K562 (cell line): ENCODE measurements at regions not wholly inside any gene's neighbourhood (a gene's known extent, or its start where the extent isn't known, plus 50 kb on each side); places are given as distances from the start of the nearest gene placed in this dataset.

Experiments
- DNMT1 ChIP-seq: fragments of 450-650 bp; IDR thresholded peaks from 2 replicates; pipeline ENCODE4 v1.6.1; 2016; ENCODE audit warnings: antibody characterized with exemption, mild to moderate bottlenecking
- ERF ChIP-seq: fragments of 450-650 bp; formaldehyde crosslinking; IDR thresholded peaks from 2 replicates; pipeline ENCODE4 v1.4.0; 2020; ENCODE audit warnings: mild to moderate bottlenecking, mixed read lengths
- FOXA1 ChIP-seq: fragments of 450-650 bp; IDR thresholded peaks from 2 replicates; pipeline ENCODE4 v1.6.1; 2016; ENCODE audit warnings: mild to moderate bottlenecking, borderline replicate concordance
- NR2C2 ChIP-seq, 2 experiments: fragments of 200-800 bp in 1 of 2; sonication (Bioruptor generic) in 1 of 2; sonication (generic) in 1 of 2; formaldehyde crosslinking in 1 of 2; IDR thresholded peaks; 2 replicates each; pipeline versions ENCODE4 v1.6.1 to v1.8.0; 2016 to 2022; ENCODE audit warnings: mild to moderate bottlenecking in 1 of 2, missing compliant biosample characterization in 1 of 2, missing genetic modification characterization in 1 of 2, missing genetic modification reagents in 1 of 2
- ZNF184 ChIP-seq: sonication (generic); formaldehyde crosslinking; IDR thresholded peaks from 2 replicates; pipeline ENCODE4 v1.5.0; 2020; ENCODE audit warnings: missing genetic modification reagents
- TF ChIP-seq, protein P1 (sequence below): IDR thresholded peaks from 2 replicates; pipeline ENCODE4 v1.6.1; 2011; ENCODE audit not compliant: insufficient read length; ENCODE audit errors: extremely low read depth
- TF ChIP-seq, protein P2 (sequence below): sonication (generic); formaldehyde crosslinking; IDR thresholded peaks from 2 replicates; pipeline ENCODE4 v1.8.1; 2023; ENCODE audit warnings: mild to moderate bottlenecking, missing genetic modification reagents, moderate library complexity

DNA sequence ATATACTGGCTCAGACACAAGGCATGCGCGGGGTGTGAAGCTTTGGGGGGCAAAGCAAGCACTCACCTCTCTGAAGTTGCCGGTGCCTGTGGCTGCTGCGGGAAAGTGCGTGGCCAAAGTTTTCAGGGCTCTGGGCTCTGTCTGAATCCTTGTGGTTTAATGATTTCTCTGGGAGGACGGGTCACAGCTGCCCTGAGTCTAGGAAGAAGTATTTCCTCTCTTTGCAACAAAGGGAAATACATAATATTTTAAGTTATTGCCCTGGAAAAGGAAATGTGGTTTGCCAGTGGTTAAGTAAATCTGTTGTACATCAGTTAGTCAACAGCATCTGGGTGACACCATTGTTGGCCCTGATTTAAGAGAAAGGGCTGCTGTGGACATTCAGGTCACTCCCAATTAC is 56.7 kb upstream of the ZDBF2 start:
- no peak for TF ChIP-seq FOXA1
- TF ChIP-seq NR2C2 (CRISPR knock-in tag; IDR thresholded peaks at IDR 0.05) = no peak
- TF ChIP-seq NR2C2 (tag; IDR thresholded peaks at IDR 0.05) = no peak
- TF ChIP-seq, protein P1, sequence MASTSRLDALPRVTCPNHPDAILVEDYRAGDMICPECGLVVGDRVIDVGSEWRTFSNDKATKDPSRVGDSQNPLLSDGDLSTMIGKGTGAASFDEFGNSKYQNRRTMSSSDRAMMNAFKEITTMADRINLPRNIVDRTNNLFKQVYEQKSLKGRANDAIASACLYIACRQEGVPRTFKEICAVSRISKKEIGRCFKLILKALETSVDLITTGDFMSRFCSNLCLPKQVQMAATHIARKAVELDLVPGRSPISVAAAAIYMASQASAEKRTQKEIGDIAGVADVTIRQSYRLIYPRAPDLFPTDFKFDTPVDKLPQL = no peak
- TF ChIP-seq ZNF184 (CRISPR knock-in tag) = no peak
- TF ChIP-seq DNMT1 = no peak
- no peak for TF ChIP-seq ERF
- TF ChIP-seq, protein P2, sequence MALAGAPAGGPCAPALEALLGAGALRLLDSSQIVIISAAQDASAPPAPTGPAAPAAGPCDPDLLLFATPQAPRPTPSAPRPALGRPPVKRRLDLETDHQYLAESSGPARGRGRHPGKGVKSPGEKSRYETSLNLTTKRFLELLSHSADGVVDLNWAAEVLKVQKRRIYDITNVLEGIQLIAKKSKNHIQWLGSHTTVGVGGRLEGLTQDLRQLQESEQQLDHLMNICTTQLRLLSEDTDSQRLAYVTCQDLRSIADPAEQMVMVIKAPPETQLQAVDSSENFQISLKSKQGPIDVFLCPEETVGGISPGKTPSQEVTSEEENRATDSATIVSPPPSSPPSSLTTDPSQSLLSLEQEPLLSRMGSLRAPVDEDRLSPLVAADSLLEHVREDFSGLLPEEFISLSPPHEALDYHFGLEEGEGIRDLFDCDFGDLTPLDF (CRISPR knock-in tag) = no peak
